Liver (tissue), 8 donors: ENCODE measurements at regions not wholly inside any gene's neighbourhood (a gene's known extent, or its start where the extent isn't known, plus 50 kb on each side); places are given as distances from the start of the nearest gene placed in this dataset.

Source experiments
- DNase-seq: peaks from one replicate; pipeline ENCODE4 v3.0.0-alpha.2; 2017; ENCODE audit warnings: low spot score
- H3K27ac ChIP-seq, 2 donors: one replicate each; pipeline ENCODE4 v1.7.0; 2013; ENCODE audit warnings: inconsistent platforms in 2 of 2, low read length in 2 of 2, control low read depth in 1 of 2, low read depth in 1 of 2, mild to moderate bottlenecking in 1 of 2
- H3K27me3 ChIP-seq, 4 donors: one replicate each; pipeline versions ENCODE4 v1.6.1 to v1.7.0; 2013; ENCODE audit warnings: low read length in 3 of 4, inconsistent platforms in 1 of 4, mild to moderate bottlenecking in 1 of 4, moderate library complexity in 1 of 4; ENCODE audit not compliant: control insufficient read depth in 4 of 4, insufficient read depth in 4 of 4
- H3K36me3 ChIP-seq, 4 donors: one replicate each; pipeline versions ENCODE4 v1.6.1 to v1.7.0; 2013; ENCODE audit warnings: low read length in 3 of 4, mild to moderate bottlenecking in 3 of 4, low read depth in 1 of 4, moderate library complexity in 1 of 4; ENCODE audit not compliant: control insufficient read depth in 4 of 4, insufficient read depth in 3 of 4
- H3K4me1 ChIP-seq, 4 donors: one replicate each; pipeline versions ENCODE4 v1.6.1 to v1.7.0; 2013; ENCODE audit warnings: low read length in 3 of 4, mild to moderate bottlenecking in 3 of 4, moderate library complexity in 1 of 4; ENCODE audit not compliant: control insufficient read depth in 4 of 4, insufficient read depth in 4 of 4
- H3K4me3 ChIP-seq, 3 donors: one replicate each; pipeline versions ENCODE4 v1.6.1 to v1.7.0; 2013; ENCODE audit warnings: low read length in 3 of 3, control low read depth in 1 of 3, low read depth in 1 of 3, mild to moderate bottlenecking in 1 of 3
- H3K9ac ChIP-seq, 2 donors: one replicate each; pipeline ENCODE4 v1.7.0; 2013; ENCODE audit warnings: low read length in 2 of 2, mild to moderate bottlenecking in 2 of 2, moderate library complexity in 2 of 2, control low read depth in 1 of 2, low read depth in 1 of 2
- H3K9me3 ChIP-seq, 4 donors: one replicate each; pipeline versions ENCODE4 v1.6.1 to v1.7.0; 2013; ENCODE audit warnings: low read length in 3 of 4; ENCODE audit not compliant: control insufficient read depth in 4 of 4
- CTCF ChIP-seq: fragments of 150-350 bp; IDR thresholded peaks from 2 replicates; pipeline ENCODE4 v1.5.1; 2017; ENCODE audit warnings: improper control_type of control experiment, low read depth, low read length; ENCODE audit not compliant: missing input control
- EGR1 ChIP-seq, 2 donors: IDR thresholded peaks; 2 replicates each; pipeline ENCODE4 v1.6.1; 2016 to 2018; ENCODE audit warnings: antibody characterized with exemption in 2 of 2, low read depth in 2 of 2
- FOXA1 ChIP-seq: IDR thresholded peaks from 2 replicates; pipeline ENCODE4 v1.6.1; 2016; ENCODE audit warnings: antibody characterized with exemption
- FOXA2 ChIP-seq: IDR thresholded peaks from 2 replicates; pipeline ENCODE4 v1.6.1; 2016; ENCODE audit warnings: antibody characterized with exemption
- GABPA ChIP-seq, 2 donors: IDR thresholded peaks in 1 of 2; conservative IDR thresholded peaks in 1 of 2; 2 replicates each; pipeline ENCODE4 v1.6.1; 2016; ENCODE audit warnings: antibody characterized with exemption in 2 of 2, mild to moderate bottlenecking in 1 of 2, moderate library complexity in 1 of 2
- HNF4G ChIP-seq: IDR thresholded peaks from 2 replicates; pipeline ENCODE4 v1.6.1; 2016; ENCODE audit warnings: antibody characterized with exemption
- JUND ChIP-seq, 2 donors: IDR thresholded peaks; 2 replicates each; pipeline ENCODE4 v1.6.1; 2016; ENCODE audit warnings: antibody characterized with exemption in 2 of 2
- NR2F2 ChIP-seq: IDR thresholded peaks from 2 replicates; pipeline ENCODE4 v1.6.1; 2016; ENCODE audit warnings: antibody characterized with exemption
- RAD21 ChIP-seq, 2 donors: IDR thresholded peaks; 2 replicates each; pipeline ENCODE4 v1.6.1; 2016; ENCODE audit warnings: antibody characterized with exemption in 2 of 2, mild to moderate bottlenecking in 2 of 2
- REST ChIP-seq: IDR thresholded peaks from 2 replicates; pipeline ENCODE4 v1.6.1; 2016; ENCODE audit warnings: antibody characterized with exemption, mild to moderate bottlenecking
- RXRA ChIP-seq, 2 donors: IDR thresholded peaks; 2 replicates each; pipeline ENCODE4 v1.6.1; 2017 to 2018; ENCODE audit warnings: antibody characterized with exemption in 2 of 2, mild to moderate bottlenecking in 1 of 2
- SP1 ChIP-seq: IDR thresholded peaks from 2 replicates; pipeline ENCODE4 v1.6.1; 2018; ENCODE audit warnings: antibody characterized with exemption, mild to moderate bottlenecking
- TAF1 ChIP-seq: conservative IDR thresholded peaks from 2 replicates; pipeline ENCODE4 v1.6.1; 2016; ENCODE audit warnings: antibody characterized with exemption, mild to moderate bottlenecking
- ZBTB33 ChIP-seq: IDR thresholded peaks from 2 replicates; pipeline ENCODE4 v1.6.1; 2016; ENCODE audit warnings: antibody characterized with exemption
- WGBS: extraction: QIAGEN DNeasy Blood & Tissue Kit; methylation state at CpG from one replicate; pipeline ENCODE4 v1.1.7; 2013; 5-methylcytosine and 5-hydroxymethylcytosine counted together
- donor health status: healthy.
- donor health status: healthy.
- donor health status: healthy.
- donor health status: healthy.
- donor health status: healthy.

GRCh38 chr5:8851101-8851500, 694.8 kb downstream of the SEMA5A start:
- WGBS, result 73% methylated on average over 2 of the region's 2 CpGs

GRCh38 chr5:8857051-8857450, 688.8 kb downstream of the SEMA5A start:
- WGBS, result 41% methylated on average over 2 of the region's 2 CpGs
- Histone ChIP-seq H3K9ac (no peak overlapping the region), H3K27me3 (no peaks in the 10 kb centered on the region), H3K9me3 (no peaks in the 10 kb centered on the region), H3K36me3 (no peaks in the 10 kb centered on the region), H3K4me3 (no peak overlapping the region), H3K27ac (no peak overlapping the region), H3K4me1 (no peaks in the 10 kb centered on the region)
- no peak for DNase-seq
- TF ChIP-seq SP1, result no peak
- no peak for TF ChIP-seq HNF4G
- no peak for TF ChIP-seq NR2F2
- no peak for TF ChIP-seq ZBTB33
- TF ChIP-seq EGR1 (IDR thresholded peaks at IDR 0.05; ENCODE audit: low read depth in 2 of 2), result no peak
- TF ChIP-seq RAD21 (IDR thresholded peaks at IDR 0.05), result no peak
- no peak for TF ChIP-seq FOXA2
- no peak for TF ChIP-seq TAF1
- no peak for TF ChIP-seq REST
- TF ChIP-seq GABPA (IDR thresholded peaks at IDR 0.05 in 1 of 2, conservative IDR thresholded peaks at IDR 0.05 in 1 of 2), result no peak
- TF ChIP-seq JUND (IDR thresholded peaks at IDR 0.05), result no peak
- no peak for TF ChIP-seq CTCF
- no peak for TF ChIP-seq RXRA (IDR thresholded peaks at IDR 0.05)

More at GRCh38 chr5:8851101-8851500, 694.8 kb downstream of the SEMA5A start:
- TF ChIP-seq FOXA1 (no peak), HNF4G (no peak)
- Histone ChIP-seq H3K36me3 (no peaks in the 10 kb centered on the region), H3K27me3 (no peaks in the 10 kb centered on the region), H3K4me1 (no peaks in the 10 kb centered on the region), H3K4me3 (no peak overlapping the region), H3K9ac (no peak overlapping the region), H3K9me3 (no peaks in the 10 kb centered on the region), H3K27ac (no peak overlapping the region)
- DNase-seq, result no peak
